ENCODE measurements at regions not wholly inside any gene's neighbourhood (a gene's known extent, or its start where the extent isn't known, plus 50 kb on each side); places are given as distances from the start of the nearest gene placed in this dataset.
A peak's percentile ranks its signal among the peaks of the same experiment; 100 is the strongest.

DNA sequence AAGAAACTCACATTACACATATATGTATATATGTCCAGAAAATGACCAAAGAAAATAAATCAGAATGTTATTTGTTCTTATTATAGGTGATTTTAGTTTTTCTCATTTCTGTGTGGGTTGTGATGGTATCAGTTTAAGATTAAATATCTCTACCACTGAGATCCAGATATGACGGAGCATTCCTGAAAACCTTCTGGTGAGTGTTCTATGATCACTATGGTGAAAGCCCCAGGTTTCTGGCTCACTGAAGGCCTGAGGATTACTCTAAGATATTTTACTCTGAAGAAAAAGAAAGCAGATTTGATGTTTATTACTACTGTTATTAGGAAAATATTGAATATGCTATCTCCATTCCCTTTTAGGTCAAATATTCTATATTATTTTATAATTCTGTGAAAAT is 62.8 kb upstream of the L3MBTL3 start:
- no peaks in the 10 kb centered on the region for H3K36me3 Mint-ChIP-seq (ENCODE audit: low read depth, unreplicated experiment)
- H3K27ac ChIP-seq (ENCODE audit: low read depth, low read length), result no peak overlapping the region
- DNase-seq (ENCODE audit: low read depth), result no peak
- no peak overlapping the region for H3K4me3 Mint-ChIP-seq (ENCODE audit: unreplicated experiment)
- no peaks in the 10 kb centered on the region for H4K20me1 ChIP-seq (ENCODE audit: insufficient read depth, low read length)
- H3K79me2 ChIP-seq (ENCODE audit: insufficient read depth, low read length), result no peaks in the 10 kb centered on the region
- peaks cover 2% of the 10 kb centered on the region for H3K9me3 Mint-ChIP-seq (ENCODE audit: unreplicated experiment)
- H3K9ac ChIP-seq (ENCODE audit: low read length), result no peak overlapping the region
- TF ChIP-seq, protein P1, sequence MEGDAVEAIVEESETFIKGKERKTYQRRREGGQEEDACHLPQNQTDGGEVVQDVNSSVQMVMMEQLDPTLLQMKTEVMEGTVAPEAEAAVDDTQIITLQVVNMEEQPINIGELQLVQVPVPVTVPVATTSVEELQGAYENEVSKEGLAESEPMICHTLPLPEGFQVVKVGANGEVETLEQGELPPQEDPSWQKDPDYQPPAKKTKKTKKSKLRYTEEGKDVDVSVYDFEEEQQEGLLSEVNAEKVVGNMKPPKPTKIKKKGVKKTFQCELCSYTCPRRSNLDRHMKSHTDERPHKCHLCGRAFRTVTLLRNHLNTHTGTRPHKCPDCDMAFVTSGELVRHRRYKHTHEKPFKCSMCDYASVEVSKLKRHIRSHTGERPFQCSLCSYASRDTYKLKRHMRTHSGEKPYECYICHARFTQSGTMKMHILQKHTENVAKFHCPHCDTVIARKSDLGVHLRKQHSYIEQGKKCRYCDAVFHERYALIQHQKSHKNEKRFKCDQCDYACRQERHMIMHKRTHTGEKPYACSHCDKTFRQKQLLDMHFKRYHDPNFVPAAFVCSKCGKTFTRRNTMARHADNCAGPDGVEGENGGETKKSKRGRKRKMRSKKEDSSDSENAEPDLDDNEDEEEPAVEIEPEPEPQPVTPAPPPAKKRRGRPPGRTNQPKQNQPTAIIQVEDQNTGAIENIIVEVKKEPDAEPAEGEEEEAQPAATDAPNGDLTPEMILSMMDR (IDR thresholded peaks at IDR 0.05; ENCODE audit: insufficient read depth, low read depth, low read length), result no peak
- no peak for TF ChIP-seq EZH2 (IDR thresholded peaks at IDR 0.05; ENCODE audit: insufficient read depth, low read length)
- H3K27ac Mint-ChIP-seq (ENCODE audit: unreplicated experiment), result no peak overlapping the region
- no peaks in the 10 kb centered on the region for H3K27me3 Mint-ChIP-seq (ENCODE audit: low read depth, unreplicated experiment)
- H3K36me3 ChIP-seq (ENCODE audit: insufficient read depth, low read length), result no peaks in the 10 kb centered on the region
- no peak overlapping the region for H3K4me2 ChIP-seq (ENCODE audit: low read length)
- no peaks in the 10 kb centered on the region for H3K4me1 ChIP-seq (ENCODE audit: insufficient read depth, low read length)
- no peaks in the 10 kb centered on the region for H3K9me3 ChIP-seq (ENCODE audit: insufficient read depth, low read depth, low read length)
- H2AFZ ChIP-seq (ENCODE audit: low read depth, low read length), result no peak overlapping the region
- FAIRE-seq, result no peak
- H3K4me3 ChIP-seq (ENCODE audit: insufficient read depth, low read depth, low read length), result no peak overlapping the region
- H3K27me3 ChIP-seq (ENCODE audit: insufficient read depth, low read length), result no peaks in the 10 kb centered on the region
- H3K4me1 Mint-ChIP-seq (ENCODE audit: low read depth, unreplicated experiment), result peaks cover 5% of the 10 kb centered on the region

DNA sequence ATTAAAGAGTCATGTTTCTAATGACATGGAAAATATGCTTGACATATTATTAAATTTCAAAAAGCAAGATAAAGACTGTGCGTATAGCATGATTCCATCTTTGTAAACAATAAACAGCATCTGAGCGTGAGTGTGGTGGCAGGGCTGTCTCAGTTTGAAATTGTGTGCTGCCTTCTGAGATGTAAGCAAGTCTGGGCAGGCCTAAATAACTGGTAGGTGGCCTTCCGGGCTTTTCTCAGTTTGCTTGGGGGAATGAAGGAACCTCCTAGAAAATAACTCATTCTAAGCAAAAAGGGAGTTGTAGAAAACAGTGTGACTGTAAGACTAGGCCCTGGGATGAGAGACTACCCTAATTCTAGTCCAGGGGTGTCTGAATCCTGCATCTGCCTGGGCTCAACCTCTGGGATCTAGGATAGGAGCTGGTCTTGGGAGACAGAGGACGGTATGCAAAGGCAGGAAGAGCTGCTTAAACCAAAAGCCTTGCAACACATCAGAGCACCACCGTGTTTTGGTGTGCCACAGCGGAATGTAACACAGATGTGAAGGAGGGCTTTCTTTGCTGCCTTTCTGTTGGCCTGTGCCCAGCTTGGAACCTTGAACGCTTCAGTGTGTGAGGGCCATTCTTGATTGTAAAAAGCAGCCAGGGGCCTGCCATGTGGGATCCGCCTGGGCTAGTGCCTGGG is 63.5 kb upstream of the L3MBTL3 start:
- Histone ChIP-seq H3K4me1 (ENCODE audit: insufficient read depth, low read length) (no peaks in the 10 kb centered on the region), H3K9ac (ENCODE audit: low read length) (no peak overlapping the region), H3K36me3 (ENCODE audit: insufficient read depth, low read length) (no peaks in the 10 kb centered on the region), H4K20me1 (ENCODE audit: insufficient read depth, low read length) (no peaks in the 10 kb centered on the region), H3K9me3 (ENCODE audit: insufficient read depth, low read depth, low read length) (no peaks in the 10 kb centered on the region), H3K4me2 (ENCODE audit: low read length) (no peak overlapping the region), H3K27me3 (ENCODE audit: insufficient read depth, low read length) (no peaks in the 10 kb centered on the region), H3K79me2 (ENCODE audit: insufficient read depth, low read length) (no peaks in the 10 kb centered on the region), H3K4me3 (ENCODE audit: insufficient read depth, low read depth, low read length) (no peak overlapping the region), H2AFZ (ENCODE audit: low read depth, low read length) (no peak overlapping the region), H3K27ac (ENCODE audit: low read depth, low read length) (no peak overlapping the region)
- H3K27ac Mint-ChIP-seq (ENCODE audit: unreplicated experiment), result peak overlapping the region; percentile 20
- no peak overlapping the region for H3K4me3 Mint-ChIP-seq (ENCODE audit: unreplicated experiment)
- TF ChIP-seq, protein P1 (IDR thresholded peaks at IDR 0.05; ENCODE audit: insufficient read depth, low read depth, low read length), result no peak
- TF ChIP-seq EZH2 (IDR thresholded peaks at IDR 0.05; ENCODE audit: insufficient read depth, low read length), result no peak
- DNase-seq (ENCODE audit: low read depth) (no peak), FAIRE-seq (no peak)
- H3K9me3 Mint-ChIP-seq (ENCODE audit: unreplicated experiment), result peaks cover 2% of the 10 kb centered on the region
- no peaks in the 10 kb centered on the region for H3K36me3 Mint-ChIP-seq (ENCODE audit: low read depth, unreplicated experiment)
- peaks cover 5% of the 10 kb centered on the region for H3K4me1 Mint-ChIP-seq (ENCODE audit: low read depth, unreplicated experiment)
- peaks cover 1% of the 10 kb centered on the region for H3K27me3 Mint-ChIP-seq (ENCODE audit: low read depth, unreplicated experiment)

DNA sequence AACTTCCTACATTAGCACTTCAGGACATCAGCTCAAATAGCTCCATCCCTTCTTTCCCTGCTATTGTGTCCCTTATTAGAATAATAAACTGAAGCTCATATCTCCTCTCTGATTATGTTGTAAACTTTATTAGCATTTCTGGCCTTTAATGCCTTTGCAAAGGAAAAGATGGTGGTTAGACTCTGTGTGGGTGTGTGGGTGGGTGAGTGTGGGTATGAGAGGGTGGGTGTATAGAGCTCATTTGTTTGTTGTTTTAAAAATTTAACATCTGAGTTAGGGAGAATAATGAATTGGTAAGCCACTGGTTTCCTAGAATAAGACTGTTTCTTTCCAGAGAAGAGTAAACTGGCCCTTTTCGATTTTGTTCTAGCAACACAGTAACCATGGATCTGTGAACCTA is 70.6 kb upstream of the L3MBTL3 start:
- Histone ChIP-seq H3K4me3 (ENCODE audit: insufficient read depth, low read depth, low read length) (no peak overlapping the region), H3K79me2 (ENCODE audit: insufficient read depth, low read length) (no peaks in the 10 kb centered on the region), H2AFZ (ENCODE audit: low read depth, low read length) (no peak overlapping the region), H3K27ac (ENCODE audit: low read depth, low read length) (no peak overlapping the region), H3K4me1 (ENCODE audit: insufficient read depth, low read length) (no peaks in the 10 kb centered on the region), H3K4me2 (ENCODE audit: low read length) (no peak overlapping the region), H4K20me1 (ENCODE audit: insufficient read depth, low read length) (no peaks in the 10 kb centered on the region), H3K9ac (ENCODE audit: low read length) (no peak overlapping the region), H3K36me3 (ENCODE audit: insufficient read depth, low read length) (no peaks in the 10 kb centered on the region), H3K27me3 (ENCODE audit: insufficient read depth, low read length) (no peaks in the 10 kb centered on the region), H3K9me3 (ENCODE audit: insufficient read depth, low read depth, low read length) (no peaks in the 10 kb centered on the region)
- no peak for TF ChIP-seq EZH2 (IDR thresholded peaks at IDR 0.05; ENCODE audit: insufficient read depth, low read length)
- TF ChIP-seq, protein P1 (IDR thresholded peaks at IDR 0.05; ENCODE audit: insufficient read depth, low read depth, low read length), result no peak
- Mint-ChIP-seq H3K27me3 (ENCODE audit: low read depth, unreplicated experiment) (peaks cover 1% of the 10 kb centered on the region), H3K4me1 (ENCODE audit: low read depth, unreplicated experiment) (peaks cover 9% of the 10 kb centered on the region), H3K9me3 (ENCODE audit: unreplicated experiment) (peaks cover 2% of the 10 kb centered on the region), H3K36me3 (ENCODE audit: low read depth, unreplicated experiment) (no peaks in the 10 kb centered on the region), H3K27ac (ENCODE audit: unreplicated experiment) (no peak overlapping the region), H3K4me3 (ENCODE audit: unreplicated experiment) (peak overlapping the region; percentile 18)
- FAIRE-seq (no peak), DNase-seq (ENCODE audit: low read depth) (no peak)
